Endothelial cell of umbilical vein (primary cell): ENCODE measurements at regions not wholly inside any gene's neighbourhood (a gene's known extent, or its start where the extent isn't known, plus 50 kb on each side); places are given as distances from the start of the nearest gene placed in this dataset.

Source experiments
- BruUV-seq: library from RNA; stranded (reverse); fragments of 400-500 nt; replicated peaks from 2 replicates; lab custom pipeline; 2021; lab: Mats Ljungman, UMichigan
- CTCF ChIA-PET: fragments of 300-600, 350-600 bp; sonication (Branson Sonifier 250); formaldehyde crosslinking; loops from one replicate; lab custom pipeline; 2021; ENCODE audit warnings: antibody characterized with exemption, inconsistent platforms; lab: Charles Lee
- POLR2A ChIA-PET: fragments of 300-600, 350-600 bp; sonication (Branson Sonifier 250); formaldehyde crosslinking; loops from one replicate; lab custom pipeline; 2021; ENCODE audit warnings: antibody characterized with exemption, inconsistent platforms; lab: Charles Lee
- DNase-seq: peaks from one replicate; pipeline ENCODE4 v3.0.0-alpha.2; 2011; ENCODE audit warnings: low read depth, low spot score
- FAIRE-seq: peaks from 2 replicates; lab custom pipeline; 2011; peaks lifted over from hg19 to GRCh38; lab: Jason Lieb, UNC
- H2AFZ ChIP-seq: 2 replicates; pipeline ENCODE4 v1.6.0; 2012; ENCODE audit warnings: low read depth, low read length, control low read depth, inconsistent platforms
- H3K27ac ChIP-seq: 2 replicates; pipeline ENCODE4 v1.5.1; 2011; ENCODE audit warnings: low read depth, mild to moderate bottlenecking, control low read depth, low read length, moderate library complexity; ENCODE audit not compliant: insufficient read depth
- H3K27me3 ChIP-seq, 2 experiments: 2 replicates each; pipeline versions ENCODE4 v1.6.0 to v1.6.1; 2011; ENCODE audit warnings: low read length in 2 of 2, mixed read lengths in 1 of 2; ENCODE audit not compliant: control insufficient read depth in 2 of 2, insufficient read depth in 2 of 2
- H3K36me3 ChIP-seq, 2 experiments: 2 replicates in 1 of 2; 3 replicates in 1 of 2; pipeline ENCODE4 v1.5.1; 2011; ENCODE audit warnings: low read length in 2 of 2, mild to moderate bottlenecking in 1 of 2, moderate library complexity in 1 of 2; ENCODE audit not compliant: control insufficient read depth in 2 of 2, insufficient read depth in 2 of 2; ENCODE audit errors: extremely low read depth in 1 of 2
- H3K4me1 ChIP-seq: 3 replicates; pipeline ENCODE4 v1.5.1; 2011; ENCODE audit warnings: mild to moderate bottlenecking, low read length; ENCODE audit not compliant: control insufficient read depth, insufficient read depth; ENCODE audit errors: extremely low read depth
- H3K4me2 ChIP-seq: 2 replicates; pipeline ENCODE4 v1.6.1; 2011; ENCODE audit warnings: low read length, control low read depth, mixed read lengths; ENCODE audit not compliant: insufficient read depth
- H3K4me3 ChIP-seq, 3 experiments: fragments of 200-600 bp in 1 of 3; sonication (generic), shearing (Covaris generic) in 1 of 3; replicated peaks in 1 of 3; 2 replicates each; pipeline ENCODE4 v1.5.1; 2011 to 2016; ENCODE audit warnings: control low read depth in 3 of 3, low read length in 3 of 3, mild to moderate bottlenecking in 2 of 3, inconsistent platforms in 1 of 3, low read depth in 1 of 3, moderate library complexity in 1 of 3; ENCODE audit not compliant: insufficient read depth in 1 of 3
- H3K79me2 ChIP-seq: 2 replicates; pipeline ENCODE4 v1.6.0; 2012; ENCODE audit warnings: low read length, inconsistent platforms; ENCODE audit not compliant: control insufficient read depth, insufficient read depth
- H3K9ac ChIP-seq: replicated peaks from 2 replicates; pipeline ENCODE3; 2011; ENCODE audit warnings: low read length, control low read depth; ENCODE audit not compliant: insufficient read depth; ENCODE audit errors: extremely low read depth
- H3K9me1 ChIP-seq: replicated peaks from 3 replicates; pipeline ENCODE4 v1.6.0; 2011; ENCODE audit warnings: mild to moderate bottlenecking, low read length; ENCODE audit not compliant: control insufficient read depth, insufficient read depth; ENCODE audit errors: extremely low read depth
- H3K9me3 ChIP-seq: replicated peaks from 2 replicates; pipeline ENCODE4 v1.5.1; 2012; ENCODE audit warnings: low read length, inconsistent platforms; ENCODE audit not compliant: control insufficient read depth, insufficient read depth
- H4K20me1 ChIP-seq: replicated peaks from 2 replicates; pipeline ENCODE3; 2011; ENCODE audit warnings: mild to moderate bottlenecking, low read length; ENCODE audit not compliant: control insufficient read depth, insufficient read depth; ENCODE audit errors: extremely low read depth
- EZH2 ChIP-seq: IDR thresholded peaks from 2 replicates; pipeline ENCODE4 v1.6.1; 2012; ENCODE audit warnings: borderline replicate concordance, low read depth, mild to moderate bottlenecking, moderate library complexity, low read length, inconsistent platforms; ENCODE audit not compliant: severe bottlenecking
- FOS ChIP-seq: IDR thresholded peaks from 2 replicates; pipeline ENCODE4 v1.6.1; 2011; ENCODE audit warnings: mild to moderate bottlenecking, low read length, moderate library complexity, borderline replicate concordance; ENCODE audit not compliant: insufficient read depth
- GATA2 ChIP-seq: IDR thresholded peaks from 2 replicates; pipeline ENCODE4 v1.7.0; 2011; ENCODE audit warnings: low read depth, mild to moderate bottlenecking, moderate library complexity, mixed read lengths, low read length; ENCODE audit not compliant: insufficient read length, insufficient read depth
- JUN ChIP-seq: IDR thresholded peaks from 2 replicates; pipeline ENCODE4 v1.6.1; 2011; ENCODE audit warnings: borderline replicate concordance, low read depth; ENCODE audit not compliant: insufficient read length, insufficient read depth
- MYC ChIP-seq: IDR thresholded peaks from one replicate; pipeline ENCODE4 v1.6.1; 2011; ENCODE audit warnings: mild to moderate bottlenecking, low read depth, low read length
- POLR2A ChIP-seq: IDR thresholded peaks from 2 replicates; pipeline ENCODE4 v1.6.1; 2012; ENCODE audit warnings: low read depth, mild to moderate bottlenecking, control low read depth, low read length
- POLR2AphosphoS5 ChIP-seq: IDR thresholded peaks from 2 replicates; pipeline ENCODE4 v1.6.1; 2012; ENCODE audit warnings: low read depth, mild to moderate bottlenecking, control low read depth, low read length, moderate library complexity; ENCODE audit not compliant: insufficient read depth
- dilution Hi-C: fragments of 300-500 bp; cut with MboI; formaldehyde crosslinking; loops from one replicate; pipeline ENCODE4 v1.15.0; 2019; ENCODE audit warnings: low sequenced_read_pairs; ENCODE audit not compliant: extremely low pct_ligation_motif_present
- intact Hi-C: fragments of 100-400 bp; cut with micrococcal nuclease; formaldehyde crosslinking; loops from one replicate; pipeline ENCODE4 v1.10.0; 2022
- TF ChIP-seq, protein P1 (sequence below): IDR thresholded peaks from 2 replicates; pipeline ENCODE4 v1.6.1; 2011; ENCODE audit not compliant: insufficient read depth, insufficient read length
- TF ChIP-seq, protein P2 (sequence below), 2 donors: IDR thresholded peaks; 1 replicate in 1 of 2; 2 replicates in 1 of 2; pipeline ENCODE4 v1.5.1; 2011; ENCODE audit warnings: low read length in 2 of 2, mild to moderate bottlenecking in 2 of 2, moderate library complexity in 2 of 2, control low read depth in 1 of 2, inconsistent platforms in 1 of 2, low read depth in 1 of 2; ENCODE audit not compliant: insufficient read depth in 1 of 2; ENCODE audit errors: extremely low read depth in 1 of 2

GRCh38 chr3:168476360-168476980 lies 380.7 kb upstream of the GOLIM4 start:
- POLR2A ChIA-PET = no interaction called here
- no peaks in the 10 kb centered on the region for H3K27me3 ChIP-seq
- no peak for TF ChIP-seq EZH2
- TF ChIP-seq, protein P1, sequence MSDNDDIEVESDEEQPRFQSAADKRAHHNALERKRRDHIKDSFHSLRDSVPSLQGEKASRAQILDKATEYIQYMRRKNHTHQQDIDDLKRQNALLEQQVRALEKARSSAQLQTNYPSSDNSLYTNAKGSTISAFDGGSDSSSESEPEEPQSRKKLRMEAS = no peak
- no peak for TF ChIP-seq JUN
- TF ChIP-seq POLR2AphosphoS5 = no peak
- no peak for TF ChIP-seq GATA2
- no peak for TF ChIP-seq POLR2A
- no peak for TF ChIP-seq FOS
- TF ChIP-seq, protein P2, sequence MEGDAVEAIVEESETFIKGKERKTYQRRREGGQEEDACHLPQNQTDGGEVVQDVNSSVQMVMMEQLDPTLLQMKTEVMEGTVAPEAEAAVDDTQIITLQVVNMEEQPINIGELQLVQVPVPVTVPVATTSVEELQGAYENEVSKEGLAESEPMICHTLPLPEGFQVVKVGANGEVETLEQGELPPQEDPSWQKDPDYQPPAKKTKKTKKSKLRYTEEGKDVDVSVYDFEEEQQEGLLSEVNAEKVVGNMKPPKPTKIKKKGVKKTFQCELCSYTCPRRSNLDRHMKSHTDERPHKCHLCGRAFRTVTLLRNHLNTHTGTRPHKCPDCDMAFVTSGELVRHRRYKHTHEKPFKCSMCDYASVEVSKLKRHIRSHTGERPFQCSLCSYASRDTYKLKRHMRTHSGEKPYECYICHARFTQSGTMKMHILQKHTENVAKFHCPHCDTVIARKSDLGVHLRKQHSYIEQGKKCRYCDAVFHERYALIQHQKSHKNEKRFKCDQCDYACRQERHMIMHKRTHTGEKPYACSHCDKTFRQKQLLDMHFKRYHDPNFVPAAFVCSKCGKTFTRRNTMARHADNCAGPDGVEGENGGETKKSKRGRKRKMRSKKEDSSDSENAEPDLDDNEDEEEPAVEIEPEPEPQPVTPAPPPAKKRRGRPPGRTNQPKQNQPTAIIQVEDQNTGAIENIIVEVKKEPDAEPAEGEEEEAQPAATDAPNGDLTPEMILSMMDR (IDR thresholded peaks at IDR 0.05; ENCODE audit: extremely low read depth in 1 of 2, insufficient read depth in 1 of 2, low read depth in 1 of 2, low read length in 2 of 2) = no peak
- no peak for TF ChIP-seq MYC
- BruUV-seq = no TSS peak
- H3K79me2 ChIP-seq = no peaks in the 10 kb centered on the region
- no peaks in the 10 kb centered on the region for H3K9me1 ChIP-seq
- H3K9me3 ChIP-seq = no peaks in the 10 kb centered on the region
- no peak overlapping the region for H3K9ac ChIP-seq
- CTCF ChIA-PET = no interaction called here
- H4K20me1 ChIP-seq = no peaks in the 10 kb centered on the region
- H2AFZ ChIP-seq = no peak overlapping the region
- intact Hi-C loops = no loop called here
- FAIRE-seq (no peak), DNase-seq (no peak)
- H3K4me2 ChIP-seq = no peak overlapping the region
- H3K27ac ChIP-seq = no peak overlapping the region
- H3K4me1 ChIP-seq = no peaks in the 10 kb centered on the region
- no peak overlapping the region for H3K4me3 ChIP-seq
- dilution Hi-C loops = no loop called here
- H3K36me3 ChIP-seq = no peaks in the 10 kb centered on the region
